Esophagus muscularis mucosa (tissue), 4 donors: ENCODE measurements at regions not wholly inside any gene's neighbourhood (a gene's known extent, or its start where the extent isn't known, plus 50 kb on each side); places are given as distances from the start of the nearest gene placed in this dataset.

Source experiments
- EP300 ChIP-seq: sonication (generic); formaldehyde crosslinking; IDR thresholded peaks from one replicate; pipeline ENCODE4 v1.6.1; 2017; ENCODE audit warnings: antibody characterized with exemption
- POLR2A ChIP-seq: fragments of 450-650 bp; IDR thresholded peaks from one replicate; pipeline ENCODE4 v1.6.1; 2017; ENCODE audit warnings: antibody characterized with exemption, moderate library complexity, mild to moderate bottlenecking, low read depth
- TF ChIP-seq, protein P1 (sequence below), 3 experiments: fragments of 200-600 bp in 2 of 3; fragments of 450-650 bp in 1 of 3; sonication (generic) in 2 of 3; IDR thresholded peaks; one replicate each; pipeline ENCODE4 v1.5.1; 2017 to 2019; ENCODE audit warnings: antibody characterized with exemption in 3 of 3, mild to moderate bottlenecking in 2 of 3, moderate library complexity in 1 of 3

DNA sequence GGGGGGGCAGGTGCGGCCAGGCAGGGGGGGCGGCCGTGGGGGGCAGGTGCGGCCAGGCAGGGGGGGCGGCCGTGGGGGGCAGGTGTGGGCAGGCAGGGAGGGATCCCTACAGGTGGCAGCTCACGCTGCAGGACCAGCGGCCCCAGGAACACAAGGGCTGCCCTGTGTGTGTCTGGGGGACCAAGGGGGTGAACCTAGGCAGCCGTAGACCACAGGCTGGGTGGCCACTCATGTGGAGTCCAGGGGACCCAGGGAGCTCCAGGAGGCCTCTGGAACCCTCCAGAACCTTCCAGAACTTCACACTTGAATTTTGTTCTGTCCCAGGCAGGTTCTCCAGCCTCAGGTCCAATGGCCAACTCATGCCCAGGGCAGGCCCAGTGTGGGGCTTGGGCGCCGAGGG lies 51.6 kb upstream of the EGFL7 start:
- TF ChIP-seq EP300 (no peak), POLR2A (no peak)
- TF ChIP-seq, protein P1, sequence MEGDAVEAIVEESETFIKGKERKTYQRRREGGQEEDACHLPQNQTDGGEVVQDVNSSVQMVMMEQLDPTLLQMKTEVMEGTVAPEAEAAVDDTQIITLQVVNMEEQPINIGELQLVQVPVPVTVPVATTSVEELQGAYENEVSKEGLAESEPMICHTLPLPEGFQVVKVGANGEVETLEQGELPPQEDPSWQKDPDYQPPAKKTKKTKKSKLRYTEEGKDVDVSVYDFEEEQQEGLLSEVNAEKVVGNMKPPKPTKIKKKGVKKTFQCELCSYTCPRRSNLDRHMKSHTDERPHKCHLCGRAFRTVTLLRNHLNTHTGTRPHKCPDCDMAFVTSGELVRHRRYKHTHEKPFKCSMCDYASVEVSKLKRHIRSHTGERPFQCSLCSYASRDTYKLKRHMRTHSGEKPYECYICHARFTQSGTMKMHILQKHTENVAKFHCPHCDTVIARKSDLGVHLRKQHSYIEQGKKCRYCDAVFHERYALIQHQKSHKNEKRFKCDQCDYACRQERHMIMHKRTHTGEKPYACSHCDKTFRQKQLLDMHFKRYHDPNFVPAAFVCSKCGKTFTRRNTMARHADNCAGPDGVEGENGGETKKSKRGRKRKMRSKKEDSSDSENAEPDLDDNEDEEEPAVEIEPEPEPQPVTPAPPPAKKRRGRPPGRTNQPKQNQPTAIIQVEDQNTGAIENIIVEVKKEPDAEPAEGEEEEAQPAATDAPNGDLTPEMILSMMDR (IDR thresholded peaks at IDR 0.05) = no peak
